ENCODE measurements at regions not wholly inside any gene's neighbourhood (a gene's known extent, or its start where the extent isn't known, plus 50 kb on each side); places are given as distances from the start of the nearest gene placed in this dataset.

GRCh38 chr10:28875549-28876081, 198.3 kb downstream of the BAMBI start:
- POLR2A ChIA-PET: no interaction called here
- no peak for TF ChIP-seq CTCF (IDR thresholded peaks at IDR 0.05; ENCODE audit: insufficient read depth, low read depth, low read length)
- DNase-seq (ENCODE audit: low read depth): no peak
- Histone ChIP-seq H3K36me3 (ENCODE audit: control insufficient read depth, insufficient read depth, low read length) (no peaks in the 10 kb centered on the region), H3K27me3 (ENCODE audit: control insufficient read depth, insufficient read depth, low read length) (no peaks in the 10 kb centered on the region), H3K4me3 (ENCODE audit: low read depth, low read length) (no peak overlapping the region)
- CTCF ChIA-PET: interaction anchor here (1.1 to 1.2 kb wide), 3 partner anchors 14 to 198 kb away, joined by 3 to 5 read pairs (median 3); partner anchors contain the start of gene BAMBI

- CTCF ChIA-PET: no interaction called here
- DNase-seq (ENCODE audit: low read depth): no peak
These were observed 201.1 kb downstream of the BAMBI start for GRCh38 chr10:28878236-28878970.

GRCh38 chr10:28879246-28879645, 201.9 kb downstream of the BAMBI start:
- DNase-seq (ENCODE audit: low read depth): no peak
- H3K36me3 ChIP-seq (ENCODE audit: control insufficient read depth, insufficient read depth, low read length): no peaks in the 10 kb centered on the region
- no peak overlapping the region for H3K4me3 ChIP-seq (ENCODE audit: low read depth, low read length)
- no peaks in the 10 kb centered on the region for H3K27me3 ChIP-seq (ENCODE audit: control insufficient read depth, insufficient read depth, low read length)
- POLR2A ChIA-PET: no interaction called here
- CTCF ChIA-PET: no interaction called here
- TF ChIP-seq CTCF (IDR thresholded peaks at IDR 0.05; ENCODE audit: insufficient read depth, low read depth, low read length): no peak

More at GRCh38 chr10:28878236-28878970, 201.1 kb downstream of the BAMBI start:
- H3K36me3 ChIP-seq (ENCODE audit: control insufficient read depth, insufficient read depth, low read length): no peaks in the 10 kb centered on the region
- H3K4me3 ChIP-seq (ENCODE audit: low read depth, low read length): no peak overlapping the region
- H3K27me3 ChIP-seq (ENCODE audit: control insufficient read depth, insufficient read depth, low read length): no peaks in the 10 kb centered on the region
- POLR2A ChIA-PET: no interaction called here
- TF ChIP-seq CTCF (IDR thresholded peaks at IDR 0.05; ENCODE audit: insufficient read depth, low read depth, low read length): no peak

- no peak for DNase-seq (ENCODE audit: low read depth)
- POLR2A ChIA-PET: no interaction called here
- Histone ChIP-seq H3K27me3 (ENCODE audit: control insufficient read depth, insufficient read depth, low read length) (no peaks in the 10 kb centered on the region), H3K36me3 (ENCODE audit: control insufficient read depth, insufficient read depth, low read length) (no peaks in the 10 kb centered on the region), H3K4me3 (ENCODE audit: low read depth, low read length) (no peak overlapping the region)
- TF ChIP-seq CTCF (IDR thresholded peaks at IDR 0.05; ENCODE audit: insufficient read depth, low read depth, low read length): no peak
- CTCF ChIA-PET: interaction anchor here (1.2 kb wide), 1 partner anchor 8 kb away, joined by 5 read pairs; no protein-coding TSS in a partner anchor
These were observed 202.8 kb downstream of the BAMBI start for GRCh38 chr10:28879875-28880682.

- DNase-seq (ENCODE audit: low read depth): no peak
- no peaks in the 10 kb centered on the region for H3K36me3 ChIP-seq (ENCODE audit: control insufficient read depth, insufficient read depth, low read length)
- POLR2A ChIA-PET: no interaction called here
These were observed 203.3 kb downstream of the BAMBI start for GRCh38 chr10:28880683-28880950.

More at GRCh38 chr10:28880683-28880950, 203.3 kb downstream of the BAMBI start:
- CTCF ChIA-PET: interaction anchor here (1.2 kb wide), 1 partner anchor 9 kb away, joined by 5 read pairs; no protein-coding TSS in a partner anchor
- no peak for TF ChIP-seq CTCF (IDR thresholded peaks at IDR 0.05; ENCODE audit: insufficient read depth, low read depth, low read length)
- H3K27me3 ChIP-seq (ENCODE audit: control insufficient read depth, insufficient read depth, low read length): no peaks in the 10 kb centered on the region
- no peak overlapping the region for H3K4me3 ChIP-seq (ENCODE audit: low read depth, low read length)

Data from BJ (cell line).